Amniotic epithelial cell (primary cell): ENCODE measurements at regions not wholly inside any gene's neighbourhood (a gene's known extent, or its start where the extent isn't known, plus 50 kb on each side); places are given as distances from the start of the nearest gene placed in this dataset.
"Not testable (repeated sequence)": the region's sequence is repeated elsewhere in the genome, so short reads cannot be mapped to it uniquely, and the experiment has no call there.

ENCODE experiments used
- DNase-seq: peaks from one replicate; pipeline ENCODE4 v3.0.0-alpha.2; 2010; ENCODE audit warnings: low read depth

DNA sequence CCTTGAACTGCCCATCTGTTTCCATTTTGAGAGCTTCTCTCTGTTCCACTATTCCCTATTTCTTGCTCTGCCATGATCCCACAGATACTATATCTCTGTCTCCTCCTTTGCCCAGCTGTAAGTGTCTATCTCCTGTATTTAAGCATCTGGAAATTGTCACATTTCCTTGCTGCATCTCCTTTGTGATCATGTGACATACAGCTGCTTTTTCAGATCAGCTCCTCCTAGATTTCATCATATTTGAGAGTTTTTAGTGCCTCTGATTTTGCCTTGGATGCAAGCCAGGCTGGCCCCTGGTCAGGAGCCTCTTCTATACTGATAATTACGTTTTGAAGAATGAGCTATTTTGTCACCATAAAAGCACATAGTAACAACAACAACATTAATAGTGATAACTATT, 131.7 kb upstream of the TNP1 start:
- DNase-seq, result peak; percentile 39

DNA sequence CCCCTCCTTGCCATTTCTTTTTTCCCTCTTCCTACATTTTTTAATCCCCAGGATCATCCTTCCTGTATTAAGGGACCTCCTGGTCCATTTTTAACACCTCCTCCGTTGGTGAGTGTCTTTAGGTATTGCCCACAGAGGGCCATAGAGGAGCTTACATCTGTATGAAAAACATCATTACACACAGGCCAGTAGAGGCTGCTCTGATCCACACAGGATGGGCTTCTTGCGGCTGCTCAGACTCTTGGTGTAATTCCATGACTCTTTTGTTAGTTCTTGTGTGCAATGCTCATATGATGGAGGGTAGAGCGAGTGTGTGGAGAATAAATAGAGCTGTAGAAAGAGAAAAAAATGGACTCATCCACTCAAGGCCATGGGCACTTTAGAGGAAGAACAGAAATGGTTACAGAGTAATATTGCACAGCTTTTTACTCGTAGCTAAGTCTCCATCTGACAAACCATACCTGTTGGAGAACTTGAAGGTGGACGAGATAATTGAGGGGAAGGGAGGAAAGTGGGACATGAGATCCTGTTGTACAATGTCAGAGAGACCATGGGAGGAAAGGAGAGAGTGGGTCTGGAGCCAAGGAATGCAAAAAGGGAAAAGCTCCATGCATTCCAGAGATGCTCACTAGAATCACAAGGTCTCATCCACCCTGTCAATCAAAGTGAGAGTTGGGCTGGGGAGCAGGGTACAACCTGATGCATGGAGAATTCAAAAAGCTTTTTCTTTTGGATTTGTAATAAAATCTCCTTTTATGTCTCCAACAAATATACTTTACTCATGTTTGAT, 129.7 kb upstream of the TNP1 start:
- peak; percentile 21 for DNase-seq

DNA sequence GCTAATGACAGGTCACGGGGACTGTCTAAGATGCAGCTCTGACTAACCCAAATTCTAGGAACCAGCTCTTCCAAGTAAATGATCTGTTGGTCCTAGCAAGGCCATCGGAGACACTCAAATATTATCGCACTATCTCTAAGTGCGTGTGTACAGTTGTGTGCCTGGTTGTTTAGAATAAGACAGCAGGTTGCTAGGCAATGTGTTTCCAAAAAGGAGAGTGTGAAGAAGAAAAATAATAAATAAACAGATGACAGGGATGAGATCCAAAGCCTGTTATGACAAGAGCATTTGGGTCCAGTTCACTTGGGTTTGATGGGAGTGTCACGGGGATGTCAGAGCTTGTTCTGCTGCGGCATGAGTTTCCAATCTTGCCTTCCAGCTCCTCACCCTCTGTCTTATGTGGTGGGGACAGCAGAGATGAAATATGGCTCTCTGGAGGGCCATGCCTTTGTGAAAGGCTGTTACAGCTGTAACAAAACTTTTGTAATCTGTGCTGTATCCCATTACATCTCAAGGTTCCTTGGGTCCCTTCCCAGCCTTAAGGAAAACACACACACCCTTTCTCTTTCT, 127.5 kb upstream of the TNP1 start:
- DNase-seq, result no peak

DNA sequence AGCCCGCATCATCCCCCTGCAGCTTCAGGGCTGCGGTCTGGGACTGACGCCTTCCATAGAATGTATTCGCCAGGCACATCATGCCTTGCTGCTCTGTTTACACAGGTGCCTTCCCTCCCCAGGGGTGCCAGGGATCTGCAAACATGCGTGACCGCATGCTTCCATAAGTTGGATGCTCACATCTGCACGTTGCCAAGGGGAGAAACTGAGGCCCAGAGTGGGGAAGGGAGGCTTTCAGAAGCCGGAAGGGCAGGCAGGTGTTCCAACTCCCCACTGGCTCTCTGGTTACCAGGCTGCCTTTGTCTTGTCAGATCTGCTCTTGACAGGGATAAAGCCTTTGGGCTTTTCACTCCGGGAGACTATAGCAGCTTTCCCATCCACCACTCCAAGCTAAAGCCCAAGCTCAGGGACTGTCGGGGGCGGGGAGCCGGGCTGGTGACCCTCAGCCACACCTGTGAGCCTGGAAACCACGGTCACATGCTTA, 125.8 kb upstream of the TNP1 start:
- DNase-seq, result no peak

DNA sequence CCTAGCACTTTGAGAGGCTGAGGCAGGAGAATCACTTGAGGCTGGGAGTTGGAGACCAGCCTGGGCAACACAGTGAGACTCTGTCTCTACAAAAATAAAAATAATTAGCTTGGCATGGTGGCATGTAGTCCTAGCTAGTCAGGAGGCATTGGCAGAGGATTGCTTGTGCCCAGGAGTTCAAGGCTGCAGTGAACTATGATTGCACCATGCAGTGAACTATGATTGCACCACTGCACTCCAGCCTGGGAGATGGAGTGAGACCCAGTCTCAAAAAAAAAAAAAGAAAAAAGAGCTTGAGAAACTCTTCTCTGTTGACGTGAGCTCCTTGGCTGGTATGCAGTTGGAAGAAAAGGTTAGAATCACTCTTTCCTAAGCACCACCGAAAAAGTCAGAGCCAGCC, 125.1 kb upstream of the TNP1 start:
- DNase-seq, result peak; percentile 21

DNA sequence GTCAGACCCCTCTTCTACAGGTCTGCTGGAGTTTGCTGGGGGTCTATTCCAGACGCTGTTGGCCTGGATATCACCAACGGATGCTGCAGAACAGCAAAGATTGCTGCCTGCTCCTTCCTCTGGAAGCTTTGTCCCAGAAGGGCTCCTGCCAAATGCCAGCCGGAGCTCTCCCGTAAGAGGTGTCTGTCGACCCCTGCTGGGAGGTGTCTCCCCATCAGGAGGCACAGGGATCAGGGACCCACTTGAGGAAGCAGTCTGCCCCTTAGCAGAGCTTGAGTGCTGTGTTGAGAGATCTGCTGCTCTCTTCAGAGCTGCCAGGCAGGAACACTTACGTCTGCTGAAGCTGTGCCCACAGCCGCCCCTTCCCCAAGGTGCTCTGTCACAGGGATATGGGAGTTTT, 122.1 kb upstream of the TNP1 start:
- not testable (repeated sequence) for DNase-seq

DNA sequence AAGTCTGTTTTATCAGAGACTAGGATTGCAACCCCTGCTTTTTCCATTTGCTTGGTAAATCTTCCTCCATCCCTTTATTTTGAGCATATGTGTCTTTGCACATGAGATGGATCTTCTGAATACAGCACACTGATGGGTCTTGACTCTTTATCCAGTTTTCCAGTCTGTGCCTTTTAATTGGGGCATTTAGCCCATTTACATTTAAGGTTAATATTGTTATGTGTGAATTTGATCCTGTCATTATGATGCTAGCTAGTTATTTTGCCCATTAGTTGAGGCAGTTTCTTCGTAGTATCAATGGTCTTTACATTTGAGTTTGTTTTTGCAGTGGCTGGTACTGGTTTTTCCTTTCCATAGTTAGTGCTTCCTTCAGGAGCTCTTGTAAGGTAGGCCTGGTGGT, 120.6 kb upstream of the TNP1 start:
- not testable (repeated sequence) for DNase-seq

DNA sequence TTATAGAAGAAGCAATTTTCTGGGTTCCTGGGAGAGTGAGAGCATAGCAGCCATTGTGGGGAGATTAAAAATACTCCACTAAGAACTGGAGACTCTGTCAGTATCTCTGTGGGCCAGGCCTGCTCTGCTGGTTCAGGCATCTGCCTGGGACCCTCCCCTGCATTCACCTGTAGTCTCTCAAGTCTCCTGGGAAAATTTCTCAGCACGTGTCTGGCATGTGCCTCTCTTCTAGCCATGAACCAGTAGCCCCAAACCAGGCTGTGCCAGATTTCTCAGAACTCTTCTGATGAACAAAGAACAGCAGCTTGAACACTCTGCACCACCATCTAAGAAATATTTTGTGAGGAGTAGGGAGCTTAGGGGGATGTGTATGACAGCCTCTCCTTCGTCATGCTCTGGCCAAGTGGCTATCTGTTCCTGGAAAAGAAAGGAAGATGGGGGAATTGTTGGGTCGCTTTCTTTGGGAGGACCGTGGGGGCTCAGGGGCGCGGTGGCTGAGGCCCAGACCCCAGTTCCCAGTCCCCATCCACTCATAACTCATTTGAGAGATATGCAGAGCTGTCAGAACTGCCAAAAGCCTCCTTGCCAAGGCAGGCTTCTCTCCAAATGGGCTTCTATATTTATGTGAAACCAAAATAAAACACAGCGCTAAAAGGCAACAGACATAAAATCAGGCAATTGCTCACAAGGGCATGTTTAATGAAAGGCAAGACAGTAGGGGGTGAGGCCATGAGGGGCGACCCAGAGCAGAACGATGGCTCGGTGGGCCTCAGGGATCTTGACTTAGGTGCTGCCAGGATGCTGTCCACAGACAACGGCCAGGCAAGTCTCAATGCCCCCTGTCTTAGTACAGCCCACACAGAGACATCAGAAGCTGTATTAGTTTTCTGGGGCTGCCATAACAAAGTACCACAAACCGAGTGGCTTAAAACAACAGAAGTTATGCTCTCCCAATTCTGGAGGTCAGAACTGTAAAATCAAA, 114.7 kb upstream of the TNP1 start:
- DNase-seq, result no peak

DNA sequence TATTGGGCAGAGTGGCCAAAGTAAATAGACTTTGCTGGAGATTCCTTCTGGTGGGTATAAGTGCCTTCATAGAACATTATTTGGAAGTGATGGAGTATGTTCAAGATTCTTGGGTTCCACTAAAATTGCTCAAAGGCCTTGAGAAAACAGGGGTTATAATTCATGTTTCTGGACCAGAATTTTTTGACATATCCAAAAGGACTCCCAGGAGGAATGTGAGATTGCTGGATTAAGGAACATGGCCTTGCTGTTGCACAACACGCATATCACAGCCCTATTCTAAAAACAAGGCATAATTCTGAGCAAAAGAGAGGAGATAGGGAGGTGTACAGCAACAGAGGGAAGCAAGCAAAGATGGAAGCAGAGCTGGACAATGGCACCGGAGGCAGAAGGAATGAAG, 111.7 kb upstream of the TNP1 start:
- peak; percentile 2 for DNase-seq

DNA sequence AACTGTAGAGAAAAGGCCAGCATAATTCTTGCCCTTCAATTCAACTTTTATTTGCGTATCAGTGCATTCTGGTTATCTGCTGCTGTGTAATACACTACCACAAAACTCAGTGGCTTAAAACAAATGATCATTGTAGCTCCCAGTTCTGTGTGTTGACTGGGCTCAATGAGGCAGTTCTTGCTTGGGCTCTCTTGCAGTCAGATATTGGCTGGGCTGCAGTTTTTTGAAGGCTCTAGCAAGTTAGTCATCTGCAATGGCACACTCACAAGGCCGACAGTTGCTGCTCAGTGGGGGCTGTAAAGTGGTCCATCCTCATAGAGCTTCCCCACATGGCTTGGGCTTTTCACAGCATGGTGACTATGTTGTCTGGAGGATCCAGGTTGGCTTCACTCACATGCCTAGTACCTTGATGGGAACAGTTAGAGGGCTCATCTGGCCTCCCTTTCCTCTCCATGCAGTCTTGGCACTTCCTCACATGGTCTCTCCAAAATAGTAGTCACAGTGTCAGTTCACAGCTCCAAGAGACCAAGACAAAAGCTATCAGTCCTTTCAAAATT, 110.6 kb upstream of the TNP1 start:
- no peak for DNase-seq

DNA sequence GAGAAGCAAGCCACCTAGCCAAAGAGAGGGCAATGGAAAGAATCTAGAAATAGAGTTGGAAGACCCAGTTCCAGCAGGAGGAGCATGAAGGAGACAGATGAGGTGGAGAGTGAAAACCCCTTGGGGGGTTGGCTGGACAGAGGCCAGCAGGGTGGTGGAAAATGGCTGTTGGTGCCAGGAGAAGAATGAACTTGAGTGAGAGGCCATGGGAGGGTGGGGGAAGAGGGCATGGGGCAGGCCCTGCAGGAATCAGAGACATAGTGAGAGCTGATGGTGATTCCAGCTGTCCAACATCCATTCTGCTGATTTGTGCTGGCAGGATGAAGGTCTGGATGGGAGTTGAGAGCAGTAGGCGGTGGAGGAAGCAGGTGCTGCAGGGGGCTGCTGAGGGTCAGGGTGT, 108.0 kb upstream of the TNP1 start:
- no peak for DNase-seq

DNA sequence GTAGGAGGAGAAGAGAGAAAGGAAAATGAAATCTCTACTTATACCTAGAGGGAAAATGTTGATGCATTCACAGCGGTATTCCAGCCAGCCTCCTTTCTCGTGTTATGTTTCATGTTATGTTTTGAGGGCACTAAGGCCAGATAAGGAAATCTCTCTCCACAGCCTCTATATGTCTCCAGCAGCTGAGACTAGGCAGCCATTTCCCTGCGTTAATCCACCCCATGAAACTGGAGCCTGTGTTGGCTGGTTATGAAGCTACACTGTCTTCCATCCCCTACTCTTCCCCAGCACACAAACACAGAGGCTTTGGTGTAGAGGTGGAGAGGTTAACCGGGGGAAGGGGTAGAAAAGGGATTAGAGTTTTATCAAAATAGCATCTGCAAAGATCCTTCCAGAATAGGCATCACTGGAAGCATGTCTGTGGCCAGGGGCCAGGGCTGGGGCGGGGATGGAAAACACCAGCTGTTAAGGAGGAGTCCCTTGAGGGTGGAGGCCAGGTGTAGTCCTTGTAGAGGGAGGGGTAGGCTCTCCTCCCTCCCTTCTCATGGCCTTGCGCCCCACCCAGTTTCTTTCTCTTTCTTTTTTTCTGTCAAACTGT, 100.9 kb upstream of the TNP1 start:
- DNase-seq, result no peak

DNA sequence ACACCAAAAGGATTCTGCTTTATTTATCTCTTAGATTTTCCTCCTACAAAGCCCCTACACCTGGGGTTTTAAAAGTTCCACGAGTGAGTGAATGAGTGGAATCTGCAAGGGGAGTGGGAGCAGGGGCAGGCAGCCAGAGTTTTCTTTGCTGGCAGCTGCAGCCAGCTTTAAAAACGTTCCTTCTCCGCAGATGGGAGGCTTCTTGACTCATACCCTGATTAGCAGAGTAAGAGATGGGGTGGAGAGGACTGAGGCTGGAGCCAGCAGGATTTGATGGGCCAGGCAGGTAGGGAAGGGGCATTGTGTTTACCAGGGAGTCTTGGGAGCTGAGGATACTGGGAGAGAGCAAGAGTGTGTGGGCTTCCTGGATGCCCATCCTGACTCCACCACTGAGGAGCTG, 99.6 kb upstream of the TNP1 start:
- no peak for DNase-seq

DNA sequence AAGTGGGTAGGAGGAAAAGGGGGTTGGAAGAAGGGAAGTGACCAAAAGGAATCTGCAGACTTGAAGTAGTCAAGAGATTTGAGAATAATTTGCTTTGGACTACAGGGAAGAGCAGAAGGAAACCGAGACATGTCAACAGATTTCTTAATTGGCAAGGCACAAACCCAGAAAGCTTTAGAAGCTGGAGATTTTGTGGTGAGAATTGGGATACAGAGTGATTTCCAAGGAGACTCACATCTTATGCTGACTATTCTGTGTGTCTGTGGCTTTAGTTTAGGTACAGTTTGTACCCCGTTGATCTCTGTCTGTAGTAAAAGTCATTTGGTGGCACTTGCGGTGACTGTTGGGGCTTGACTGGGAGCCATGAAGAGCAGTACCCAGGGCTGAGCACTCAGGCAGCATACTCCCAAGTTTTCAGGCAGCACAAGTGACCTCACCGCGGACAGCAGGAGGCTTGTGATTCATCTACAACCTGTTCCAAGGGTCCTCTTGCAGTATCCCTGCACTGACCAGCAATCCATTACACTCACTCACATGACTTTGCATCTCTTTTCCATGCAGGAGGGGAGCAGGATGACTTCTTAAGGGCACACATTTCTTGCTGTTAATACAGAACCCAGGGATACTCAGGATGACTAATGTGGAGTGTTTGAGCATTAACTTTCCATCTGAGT, 97.1 kb upstream of the TNP1 start:
- no peak for DNase-seq

DNA sequence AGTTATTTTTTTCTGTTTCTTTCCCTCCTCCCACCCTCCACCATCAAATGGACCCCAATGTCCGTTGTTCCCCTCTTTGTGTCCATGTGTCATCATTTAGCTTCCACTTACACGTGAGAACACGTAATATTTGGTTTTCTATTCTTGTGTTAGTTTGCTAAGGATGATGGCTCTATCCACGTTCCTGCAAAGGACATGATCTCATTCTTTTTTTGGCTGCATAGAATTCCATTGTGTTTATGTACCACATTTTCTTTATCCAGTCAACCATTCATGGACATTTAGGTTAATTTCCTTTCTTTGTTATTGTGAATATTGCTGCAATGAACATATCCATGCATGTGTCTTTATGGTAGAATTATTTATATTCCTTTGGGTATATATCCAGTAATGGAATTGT, 91.3 kb upstream of the TNP1 start:
- DNase-seq, result no peak

DNA sequence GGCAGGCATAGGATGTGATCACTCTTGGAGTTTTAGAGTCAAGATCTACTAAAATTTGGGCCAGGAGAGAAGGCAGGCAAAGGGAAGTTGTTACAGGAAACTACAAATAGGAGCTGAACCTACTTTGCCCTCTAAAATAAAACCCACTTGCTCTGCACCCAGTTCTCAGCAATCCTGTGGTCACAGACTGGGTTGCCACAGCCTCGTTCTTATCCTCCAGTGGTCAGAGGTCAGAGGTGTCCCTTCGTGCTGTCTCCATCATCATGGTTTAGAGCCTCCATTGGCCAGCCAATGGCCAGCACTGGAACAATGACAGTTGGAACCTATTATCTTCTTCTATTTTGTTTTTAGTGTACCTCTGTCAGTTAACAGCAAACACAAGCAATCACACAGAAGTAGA, 90.7 kb upstream of the TNP1 start:
- DNase-seq, result peak; percentile 15

DNA sequence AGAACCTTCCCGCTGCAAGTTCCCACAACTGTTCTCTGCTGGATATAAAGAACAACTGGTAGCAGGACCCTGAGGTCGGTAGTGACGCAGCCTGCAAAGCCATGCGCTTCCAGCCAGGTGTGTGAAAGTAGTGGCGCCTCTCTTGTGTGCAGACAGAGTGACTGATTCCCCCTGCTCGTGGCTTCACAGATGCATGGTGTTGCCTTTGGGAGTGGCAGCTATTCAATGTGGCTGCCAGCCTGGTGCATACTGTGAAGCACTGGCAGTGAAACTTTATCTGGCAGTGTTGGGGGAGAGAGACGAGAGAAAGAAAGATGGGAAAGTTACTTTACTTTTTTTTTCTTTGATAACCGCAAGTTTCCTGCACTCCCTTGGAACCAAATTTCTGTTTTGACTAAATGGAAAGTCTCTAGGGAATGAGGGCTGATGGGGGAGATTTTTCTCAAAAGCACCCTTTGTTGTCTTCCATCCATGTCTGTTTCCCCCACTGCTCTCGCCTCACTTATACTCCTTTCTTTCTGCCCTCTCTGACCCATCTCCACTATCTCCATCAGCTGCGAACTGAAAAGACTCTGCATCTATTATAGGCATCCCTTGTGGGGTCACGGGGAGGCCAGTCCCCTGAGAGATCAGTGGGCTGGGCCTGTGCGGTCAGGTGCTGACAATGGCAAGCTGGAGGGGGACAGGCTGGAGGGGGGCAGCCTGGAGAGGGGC, 90.0 kb upstream of the TNP1 start:
- DNase-seq, result no peak

DNA sequence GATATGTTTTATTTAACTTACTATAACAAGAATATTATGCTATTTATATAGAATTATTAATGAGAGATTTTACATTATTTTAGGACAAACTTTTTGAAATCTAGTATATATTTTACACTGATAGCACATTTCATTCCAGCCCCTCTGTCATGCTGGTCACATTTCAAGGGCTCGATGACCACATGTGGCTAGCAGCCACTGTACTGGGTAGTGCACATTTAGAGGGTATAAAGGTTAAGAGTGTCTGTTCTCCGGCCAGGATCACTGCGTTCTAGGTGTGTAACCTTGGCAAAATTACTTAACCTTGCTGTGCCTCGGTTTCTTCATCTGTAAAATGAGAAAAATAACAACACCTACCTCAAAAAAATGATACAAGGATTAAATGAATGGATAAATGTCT, 87.2 kb upstream of the TNP1 start:
- DNase-seq, result no peak

DNA sequence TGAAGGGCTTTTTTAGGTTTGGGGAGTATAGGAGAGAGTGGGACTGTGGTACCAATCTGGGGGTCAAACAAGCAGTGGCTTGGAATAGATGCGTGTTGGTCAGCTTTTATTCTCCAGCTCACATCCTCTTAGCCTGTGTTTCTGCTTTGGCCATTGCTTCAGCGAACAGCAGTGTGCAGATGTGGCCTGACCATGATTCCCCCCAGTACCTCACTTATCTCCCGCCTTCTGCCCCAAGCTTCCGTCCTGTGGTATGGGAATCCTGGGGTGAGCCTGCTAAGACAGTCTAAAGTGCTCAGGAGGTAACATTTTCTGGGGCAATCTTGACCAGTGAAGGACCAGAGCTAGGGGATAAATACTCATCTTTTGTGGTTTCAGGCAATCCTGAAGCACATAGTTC, 84.9 kb upstream of the TNP1 start:
- no peak for DNase-seq

DNA sequence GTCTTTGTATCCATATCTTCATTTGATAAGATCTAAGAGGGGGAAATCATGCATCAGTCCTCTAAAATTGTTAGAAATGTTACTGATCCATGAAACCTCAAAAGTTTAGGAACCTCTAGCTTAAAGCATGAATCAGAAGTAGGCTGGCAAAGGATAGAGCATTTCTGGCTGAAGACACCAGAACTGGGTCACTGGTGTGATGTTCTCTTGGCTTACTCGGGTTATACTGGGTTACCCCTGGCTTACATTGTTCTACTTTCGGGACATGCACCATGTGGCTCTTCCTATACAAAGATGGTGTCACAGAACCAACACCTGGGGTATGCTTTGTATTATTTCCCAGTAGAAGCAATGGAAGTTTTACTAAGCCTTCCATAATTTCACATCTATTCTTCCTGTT, 83.2 kb upstream of the TNP1 start:
- no peak for DNase-seq

DNA sequence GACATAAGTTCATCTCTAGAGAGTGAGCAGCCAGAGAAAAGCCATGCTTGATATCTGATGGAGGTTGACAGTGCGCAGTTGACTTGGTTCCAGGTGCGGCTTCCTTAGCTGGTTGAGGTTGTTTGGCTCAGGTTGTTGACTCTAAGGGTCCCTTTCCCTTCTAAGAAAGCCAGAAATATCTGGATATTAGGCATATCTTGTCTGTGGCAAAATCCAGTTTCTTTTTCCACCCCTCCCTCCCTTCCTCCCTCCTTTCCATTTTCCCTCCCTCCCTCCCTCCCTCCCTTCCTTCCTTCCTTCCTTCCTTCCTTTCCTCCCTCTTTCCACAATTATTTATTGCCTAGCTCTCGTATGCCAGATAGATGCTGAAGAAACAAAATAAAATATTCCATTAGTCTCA, 82.6 kb upstream of the TNP1 start:
- DNase-seq, result no peak
